HG03064 (cell line): ENCODE measurements at regions not wholly inside any gene's neighbourhood (a gene's known extent, or its start where the extent isn't known, plus 50 kb on each side); places are given as distances from the start of the nearest gene placed in this dataset.

Experiments used
- ATAC-seq: cut with Tn5 transposase; IDR thresholded peaks from one replicate; pipeline ENCODE4 v1.9.1; 2021; ENCODE audit warnings: low read depth; ENCODE audit not compliant: unreplicated experiment

DNA sequence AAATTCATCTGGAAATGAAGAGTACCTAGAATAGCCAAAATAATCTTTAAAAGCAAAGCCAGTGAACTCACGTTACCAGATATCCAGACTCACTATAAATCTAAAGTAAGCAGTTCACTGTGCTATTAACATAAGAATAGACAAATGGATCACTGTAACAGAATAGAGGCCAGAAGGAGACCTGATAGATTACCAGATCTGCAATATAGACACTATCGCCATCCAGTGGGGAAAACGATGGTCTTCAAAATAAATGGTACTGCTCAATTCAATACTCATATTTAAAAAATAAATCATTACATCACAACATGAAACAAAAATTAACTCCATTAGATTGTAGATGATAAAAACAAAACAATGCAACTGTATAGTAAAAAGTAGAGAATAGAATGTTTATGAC lies 158.6 kb upstream of the CDH8 start:
- ATAC-seq, result no peak

DNA sequence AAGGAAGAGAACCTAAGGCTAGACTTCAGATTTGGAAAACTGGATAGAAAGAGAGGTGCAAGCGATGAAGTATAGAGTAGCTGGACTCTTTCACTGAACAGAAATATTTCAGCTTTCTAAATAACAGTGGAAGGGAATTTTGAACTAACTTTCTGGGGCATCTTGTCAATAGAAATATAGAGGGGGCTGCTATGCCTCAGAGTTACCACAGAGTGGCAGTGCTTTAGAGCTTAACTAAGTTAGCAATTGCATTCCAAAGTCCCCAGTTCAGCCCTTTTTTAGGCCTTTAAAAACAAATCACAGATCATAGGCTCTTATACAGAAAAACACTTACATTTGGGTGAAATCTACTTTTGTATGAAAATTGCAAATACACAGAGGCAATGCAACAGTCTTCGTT lies 154.2 kb upstream of the CDH8 start:
- ATAC-seq, result no peak

DNA sequence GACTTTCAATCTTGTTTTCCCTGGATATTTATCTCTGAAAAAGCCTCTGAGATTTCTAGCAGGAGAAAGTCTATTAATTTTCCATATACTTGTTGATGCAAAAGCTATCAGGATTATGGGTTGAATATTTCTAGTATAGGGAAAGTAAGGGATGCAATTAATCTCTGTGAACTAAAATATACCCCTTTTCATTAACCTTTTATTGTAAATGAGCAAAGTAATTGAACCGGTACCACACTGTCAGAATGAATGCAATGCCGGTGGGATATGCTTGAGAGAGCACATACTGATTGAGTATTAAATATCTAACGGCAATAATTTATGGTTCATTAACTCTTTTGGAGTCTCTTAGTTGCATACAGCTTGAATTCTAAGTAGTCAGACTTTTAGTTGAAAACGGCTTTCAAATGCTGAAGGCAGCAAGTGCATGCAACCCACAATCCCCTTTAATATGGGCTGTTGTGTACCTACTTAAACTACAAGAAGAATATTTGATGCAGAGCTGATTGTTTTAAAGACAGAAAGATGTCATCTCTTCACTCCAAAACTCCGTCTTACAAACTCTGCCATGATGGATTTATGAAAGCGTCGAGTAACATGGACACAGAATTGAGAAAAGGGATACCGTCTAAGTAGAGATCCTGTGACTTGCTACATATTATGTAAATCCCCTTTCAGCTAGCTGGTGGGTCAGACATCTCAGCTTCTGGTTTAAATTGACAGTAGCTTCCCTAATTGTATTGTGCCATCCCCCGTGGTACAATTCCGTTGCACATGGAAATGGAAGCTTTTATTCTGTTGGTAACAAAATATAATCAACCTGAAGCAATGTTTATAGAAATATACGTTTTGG lies 141.3 kb upstream of the CDH8 start:
- ATAC-seq, result no peak

DNA sequence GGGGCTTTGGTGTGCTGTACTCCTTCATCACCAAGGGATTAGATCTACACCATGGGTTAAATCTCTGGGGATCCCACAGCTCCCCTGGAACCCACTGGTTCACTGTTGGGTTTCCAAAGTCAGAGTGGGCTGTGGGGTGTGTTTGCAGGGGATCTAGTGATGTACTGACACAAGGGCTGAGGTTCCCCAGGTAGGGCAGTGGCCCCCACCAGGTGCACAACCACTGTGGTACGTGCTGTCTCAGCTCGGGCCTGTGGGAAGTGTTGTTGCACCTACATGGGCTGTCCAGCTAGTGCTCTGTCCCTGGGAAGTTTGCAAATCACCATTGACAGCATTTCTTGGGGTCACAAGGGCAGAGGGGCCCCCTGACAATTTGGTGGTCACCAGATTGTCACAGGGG lies 134.4 kb upstream of the CDH8 start:
- ATAC-seq, result no peak

DNA sequence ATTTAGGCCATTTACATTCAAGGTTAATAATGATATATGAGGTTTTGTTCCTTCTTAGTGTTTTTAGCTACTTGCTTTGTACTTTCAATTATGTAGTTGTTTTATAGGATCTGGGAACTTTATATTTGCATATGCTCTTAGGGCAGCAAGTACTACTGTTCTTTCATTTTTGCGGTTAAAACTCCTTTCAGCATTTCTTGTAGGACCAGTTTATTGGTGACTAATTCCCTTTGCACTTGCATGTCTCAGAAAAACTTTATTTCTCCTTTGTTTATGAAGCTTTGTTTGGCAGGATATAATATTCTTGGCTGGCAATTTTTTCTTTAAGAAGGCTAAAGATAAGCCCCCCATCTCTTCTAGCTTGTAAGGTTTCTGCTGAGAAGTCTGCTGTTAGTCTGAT lies 131.3 kb upstream of the CDH8 start:
- ATAC-seq, result no peak

DNA sequence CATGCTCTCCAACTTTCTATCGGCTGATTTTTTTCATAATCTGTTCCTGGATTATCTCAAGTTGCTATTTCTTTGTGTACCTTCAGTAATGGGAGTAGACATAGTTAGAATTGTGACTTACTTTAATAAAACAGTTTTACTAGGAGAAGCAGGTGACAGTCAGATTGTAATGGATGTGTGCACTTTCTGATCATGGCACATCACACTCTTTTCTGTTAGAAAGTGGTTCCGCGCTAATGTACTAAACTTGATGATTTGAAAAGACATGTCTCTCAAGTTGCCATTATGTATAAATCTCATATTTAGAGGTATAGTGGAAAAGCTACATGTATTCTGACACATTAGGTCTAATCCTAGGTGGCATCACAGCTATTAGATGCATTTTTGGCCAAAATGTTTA lies 121.3 kb upstream of the CDH8 start:
- ATAC-seq, result no peak

DNA sequence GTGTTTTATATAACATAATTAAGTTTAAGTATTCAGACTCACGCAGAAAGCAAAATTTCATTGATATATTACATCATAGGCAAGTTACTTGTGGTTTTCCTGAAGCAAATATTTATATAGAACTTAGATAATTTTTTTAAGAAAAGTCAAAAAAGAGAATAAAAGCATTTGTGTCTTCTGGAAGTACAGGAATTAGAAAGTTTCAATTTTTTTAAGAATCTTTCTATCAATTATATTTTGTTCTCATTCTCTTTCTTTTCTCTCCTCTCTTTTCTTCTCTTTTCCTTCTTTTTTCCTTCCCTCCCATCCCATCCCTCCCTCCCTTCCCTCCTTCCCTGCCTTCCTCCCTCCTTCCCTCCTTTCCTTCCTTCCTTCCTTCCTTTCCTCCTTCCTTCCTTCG lies 120.7 kb upstream of the CDH8 start:
- no peak for ATAC-seq

DNA sequence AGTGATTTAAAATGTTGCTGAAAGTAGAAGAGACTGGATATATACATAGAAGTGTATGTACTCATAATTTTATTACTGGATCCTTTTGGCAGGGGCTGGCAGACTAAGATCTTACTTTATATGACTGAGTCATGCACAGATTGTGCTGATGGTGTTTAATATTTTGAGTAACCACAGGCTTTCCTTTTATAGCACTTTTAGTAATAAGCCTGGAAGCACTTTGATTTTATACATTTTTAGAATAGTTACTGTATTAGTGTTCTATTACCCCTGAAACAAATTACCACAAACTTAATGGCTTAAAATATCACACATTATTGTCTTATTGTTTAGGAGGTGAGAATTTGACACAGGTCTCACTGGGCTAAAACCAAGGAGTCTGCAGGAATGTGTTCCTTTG lies 113.4 kb upstream of the CDH8 start:
- no peak for ATAC-seq

DNA sequence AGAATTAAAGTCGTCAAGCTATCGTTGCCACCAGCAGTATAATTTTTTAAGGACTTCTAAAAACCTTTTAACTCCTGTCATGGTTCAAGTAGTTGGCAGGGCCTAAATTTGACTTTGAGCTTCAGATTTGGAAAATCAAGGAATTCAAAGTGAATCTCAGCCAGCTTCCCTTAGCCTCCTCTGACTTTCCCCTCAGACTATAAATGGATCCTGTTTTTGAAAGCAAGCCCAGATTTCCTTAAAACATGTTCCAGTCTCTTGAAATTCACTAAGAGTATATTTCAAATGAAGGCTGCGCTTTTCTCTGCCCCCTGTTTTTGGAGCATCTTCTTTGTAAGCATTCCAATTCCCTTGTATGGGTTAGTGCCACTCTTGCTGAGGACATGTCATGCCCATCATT lies 101.8 kb upstream of the CDH8 start:
- no peak for ATAC-seq

DNA sequence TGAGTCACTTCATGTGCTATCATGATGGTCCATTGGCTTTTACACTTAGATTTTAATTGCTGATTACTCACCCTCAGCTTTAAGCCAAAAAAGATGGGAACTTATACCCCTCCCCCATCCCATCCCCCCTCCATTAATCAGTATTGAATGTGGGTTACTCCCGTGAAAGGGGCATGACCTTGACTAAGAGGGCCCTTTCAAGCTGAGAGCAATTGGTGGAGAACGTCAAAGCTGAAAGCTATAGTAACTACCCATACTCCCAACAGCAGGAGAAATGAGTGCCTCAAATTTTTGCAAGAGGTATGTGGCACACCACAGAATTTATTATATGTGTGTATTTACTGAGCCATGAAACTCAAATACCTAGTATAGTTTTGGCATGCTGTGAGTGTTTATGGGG lies 99.7 kb upstream of the CDH8 start:
- ATAC-seq, result no peak

DNA sequence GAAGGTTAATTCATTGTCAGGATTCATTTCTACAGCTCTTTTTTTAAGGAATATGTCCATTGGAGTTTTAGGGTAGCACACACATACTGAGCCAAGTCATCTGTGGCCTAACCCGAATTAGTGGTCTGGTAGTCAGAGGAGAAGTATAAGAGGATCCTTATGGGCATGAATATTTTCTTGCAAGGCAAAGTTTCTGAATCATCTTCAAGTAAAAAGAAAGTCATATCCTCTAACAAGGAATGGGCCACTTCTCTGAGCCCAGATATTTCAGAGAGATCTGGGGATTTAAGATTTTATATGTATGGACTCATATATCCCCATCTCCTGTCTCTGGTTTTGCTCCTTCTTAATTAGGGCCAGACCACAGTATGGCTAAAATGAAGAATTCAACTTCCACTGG lies 99.2 kb upstream of the CDH8 start:
- no peak for ATAC-seq

DNA sequence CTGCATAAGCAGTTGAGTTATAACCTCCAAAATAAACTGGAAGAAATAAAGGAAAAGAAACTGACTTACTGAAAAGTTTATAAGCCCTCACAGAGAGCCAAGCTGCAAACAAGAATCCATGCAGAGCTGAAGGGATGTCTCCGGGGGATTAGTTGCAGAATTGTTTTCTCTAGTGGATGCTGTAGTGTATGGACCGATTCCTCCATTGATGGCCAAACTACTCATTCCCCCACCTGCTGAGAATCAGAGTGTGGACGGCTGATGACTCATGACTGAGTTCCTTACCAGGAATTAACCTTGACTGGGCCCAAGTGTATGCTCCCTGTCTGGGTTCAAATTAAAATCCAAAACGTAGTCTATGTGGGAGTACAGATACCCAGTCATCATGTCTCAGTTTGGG lies 93.9 kb upstream of the CDH8 start:
- ATAC-seq, result no peak

DNA sequence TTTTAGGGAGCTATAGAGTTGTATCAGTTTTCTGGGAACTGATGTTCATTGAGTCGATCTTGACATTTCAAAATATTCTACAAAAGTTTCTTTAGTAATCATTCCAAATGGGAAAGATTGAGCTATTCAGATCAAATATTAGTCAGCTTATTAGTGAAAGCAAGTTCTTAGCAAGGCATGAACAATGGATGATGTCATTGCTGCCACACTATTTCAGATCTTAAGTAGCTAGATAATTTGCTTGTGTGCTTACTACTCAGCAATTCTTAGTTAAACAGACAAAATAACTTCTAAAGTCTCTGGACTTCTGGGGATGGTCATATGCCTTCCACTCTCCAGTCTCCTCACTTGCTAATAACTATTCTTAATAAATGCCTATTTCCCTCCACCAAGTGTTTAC lies 69.0 kb upstream of the CDH8 start:
- no peak for ATAC-seq

DNA sequence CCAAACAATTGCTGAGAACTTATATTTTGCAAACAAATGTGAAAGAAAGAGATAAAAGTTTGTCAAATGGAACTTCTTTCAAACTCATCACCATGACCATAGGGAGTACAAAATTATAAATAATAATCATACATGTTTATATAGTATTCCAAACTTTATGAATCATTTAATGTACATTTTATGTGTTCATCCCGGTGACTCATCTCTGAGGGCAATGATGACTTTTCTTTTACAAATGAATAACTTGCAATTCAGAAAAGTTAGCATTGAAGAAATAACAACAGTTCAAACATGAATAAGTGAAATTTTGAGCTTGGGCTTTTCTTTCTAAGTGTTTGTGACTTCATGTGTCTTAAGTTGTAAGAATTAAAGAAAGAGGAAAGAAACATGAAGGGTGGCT lies 66.3 kb upstream of the CDH8 start:
- ATAC-seq, result no peak

DNA sequence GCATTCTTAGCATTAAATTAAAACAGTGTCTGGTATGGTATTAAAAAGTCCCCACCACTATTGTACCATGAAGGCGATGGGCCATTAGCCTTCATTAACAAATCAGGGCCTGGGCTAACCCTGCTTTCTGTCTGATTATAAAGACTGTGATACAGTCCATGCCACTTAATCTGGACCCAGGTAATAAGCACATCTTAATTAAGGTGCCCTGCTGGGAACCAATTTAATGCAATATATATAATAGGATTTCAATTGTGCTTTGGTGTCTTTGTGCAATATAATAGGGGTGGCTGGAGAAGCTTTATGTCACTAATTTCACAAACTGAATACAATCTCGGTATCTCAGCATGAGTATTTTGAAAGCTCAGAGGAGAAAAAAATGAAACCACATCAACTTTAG lies 64.4 kb upstream of the CDH8 start:
- no peak for ATAC-seq

DNA sequence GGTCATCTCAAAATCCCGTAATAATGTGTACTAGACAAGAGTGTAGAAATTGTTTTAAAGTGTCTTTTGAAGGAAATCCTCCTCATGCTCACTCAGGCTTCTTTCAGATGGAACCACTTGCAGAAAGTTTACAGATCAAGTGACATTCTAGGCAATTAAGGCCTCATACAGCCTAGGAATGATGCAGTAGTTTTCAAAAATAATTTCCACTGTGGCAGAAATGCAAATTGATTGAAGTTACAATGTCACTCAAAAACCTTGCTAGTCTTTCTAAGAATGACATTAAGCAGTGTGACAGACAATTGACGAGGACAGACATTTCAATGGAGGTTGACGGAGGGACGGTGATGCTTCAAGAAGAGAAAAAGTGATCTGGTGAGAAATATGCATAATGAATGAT lies 53.5 kb upstream of the CDH8 start:
- no peak for ATAC-seq

DNA sequence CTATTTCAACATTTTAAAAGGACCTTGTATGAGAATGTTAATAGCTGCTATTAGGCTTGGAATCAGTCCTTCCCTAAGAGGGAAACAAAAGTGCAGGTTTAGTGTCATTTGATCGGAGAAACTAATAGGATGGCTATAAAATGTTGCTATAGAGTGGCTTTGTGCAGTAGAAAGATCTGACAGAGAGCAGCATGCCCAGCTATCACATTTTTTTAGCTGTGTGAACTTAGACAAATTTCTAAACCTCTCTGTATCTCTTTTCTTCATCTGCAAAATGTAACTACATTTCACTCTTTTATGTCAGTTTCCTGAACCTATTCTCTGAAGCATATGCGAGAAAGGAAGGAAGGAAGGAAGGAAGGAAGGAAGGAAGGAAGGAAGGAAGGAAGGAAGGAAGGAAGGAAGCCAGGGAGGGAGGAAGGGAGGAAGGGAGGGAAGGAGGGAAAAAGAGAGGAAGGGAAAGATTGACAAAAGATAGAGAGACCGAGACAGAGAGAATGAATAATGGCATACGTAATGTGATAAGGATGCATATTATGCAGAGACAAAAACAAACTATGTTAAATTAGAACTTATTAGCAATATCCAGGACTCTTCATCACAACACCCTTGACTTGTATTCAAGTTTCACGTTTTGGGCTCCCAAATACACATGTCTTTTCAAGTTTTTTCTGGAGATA lies 52.6 kb upstream of the CDH8 start:
- ATAC-seq, result no peak
